NCI-H446 treated with DMSO at 0.1 percent for 48 hours (cell line): ENCODE measurements at regions not wholly inside any gene's neighbourhood (a gene's known extent, or its start where the extent isn't known, plus 50 kb on each side); places are given as distances from the start of the nearest gene placed in this dataset.
"Not testable (repeated sequence)": the region's sequence is repeated elsewhere in the genome, so short reads cannot be mapped to it uniquely, and the experiment has no call there.

Source experiments
- DNase-seq: peaks from one replicate; lab custom pipeline; 2025; lab: John Stamatoyannopoulos, UW

DNA sequence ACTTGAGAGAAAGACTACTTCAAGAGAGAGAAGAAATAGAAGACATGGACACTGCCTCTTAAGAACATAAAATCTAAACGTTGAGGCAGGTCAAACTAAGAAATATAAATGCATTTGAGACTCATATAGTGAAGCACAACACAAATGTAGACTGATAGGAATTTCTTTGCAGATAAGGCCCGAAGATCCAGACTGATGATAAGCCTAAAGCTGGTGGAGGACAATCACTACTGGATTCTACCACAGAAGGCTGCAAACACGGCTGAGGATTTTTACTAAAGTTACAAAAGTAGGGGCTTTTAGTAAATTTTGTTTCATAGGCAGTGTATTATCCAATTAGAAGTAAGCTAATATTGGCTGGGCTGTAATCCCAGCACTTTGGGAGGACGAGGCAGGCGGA is 278.3 kb downstream of the RAP2B start:
- no peak for DNase-seq

DNA sequence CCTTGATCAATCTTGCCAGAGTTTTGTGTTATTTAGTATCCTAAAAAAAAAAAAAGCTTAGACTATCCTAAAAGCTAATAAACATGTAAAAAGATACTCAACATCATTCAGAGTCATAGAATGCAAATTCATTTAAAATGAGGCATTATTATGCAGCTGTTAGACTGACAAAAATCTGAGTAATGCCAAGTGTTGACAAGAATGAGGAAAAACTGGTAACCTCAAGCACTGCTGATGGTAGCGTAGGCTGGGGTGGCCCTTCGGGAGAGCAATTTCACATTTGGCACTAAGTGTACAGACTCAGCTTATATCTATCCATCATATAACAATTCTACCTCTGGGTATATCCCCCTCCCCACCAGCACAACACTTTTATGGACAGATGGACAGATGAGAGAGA is 280.4 kb downstream of the RAP2B start:
- DNase-seq, result no peak

DNA sequence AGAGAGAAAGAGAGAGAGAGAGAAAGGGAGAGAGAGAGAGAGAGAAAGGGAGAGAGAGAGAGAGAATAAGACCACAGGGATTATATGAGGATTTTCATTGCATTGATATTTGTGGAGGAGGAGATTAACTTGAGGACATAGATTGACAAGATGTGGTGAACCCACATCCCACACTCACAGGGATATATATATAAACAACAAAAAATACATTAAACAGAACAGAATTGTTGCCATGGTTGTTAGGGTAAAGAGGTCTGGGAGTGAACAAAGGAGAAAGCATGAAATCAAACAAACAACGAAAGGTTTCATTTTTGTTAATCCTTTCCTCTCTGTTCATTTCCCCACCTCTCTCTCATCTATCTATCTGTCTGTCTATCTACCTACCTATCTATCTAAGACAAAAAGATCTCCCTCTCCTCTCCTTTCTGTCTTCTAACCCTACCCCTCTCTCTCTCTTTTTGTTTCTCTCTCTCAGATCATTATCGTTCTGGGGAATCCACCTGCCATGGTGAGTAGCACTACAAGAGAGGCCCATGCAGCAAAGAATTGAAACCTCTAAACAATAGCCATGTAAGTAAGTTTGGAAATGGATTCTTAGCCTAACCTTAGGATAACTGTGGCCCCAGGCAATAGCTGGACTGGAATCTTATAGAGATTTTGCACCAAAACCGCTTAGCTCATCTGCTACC is 280.9 kb downstream of the RAP2B start:
- DNase-seq, result no peak

DNA sequence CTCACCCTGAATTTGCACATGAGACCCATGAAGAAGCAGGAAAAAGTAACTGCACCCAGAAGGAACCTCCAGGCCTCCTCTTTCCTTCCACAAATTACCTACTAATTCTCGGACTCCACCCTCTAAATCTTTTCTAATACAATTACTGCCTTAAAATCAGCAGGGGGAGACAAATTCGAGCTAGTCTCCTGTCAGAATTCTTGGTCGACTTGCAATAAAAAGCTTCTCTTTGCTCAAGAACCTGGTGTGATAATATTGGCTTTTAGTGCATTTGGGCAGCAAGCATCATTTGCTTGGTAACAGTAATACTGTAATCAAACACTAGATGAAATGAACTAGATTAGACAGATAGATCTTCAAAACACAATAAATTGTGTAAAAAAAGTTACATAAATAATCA is 281.9 kb downstream of the RAP2B start:
- DNase-seq, result no peak

DNA sequence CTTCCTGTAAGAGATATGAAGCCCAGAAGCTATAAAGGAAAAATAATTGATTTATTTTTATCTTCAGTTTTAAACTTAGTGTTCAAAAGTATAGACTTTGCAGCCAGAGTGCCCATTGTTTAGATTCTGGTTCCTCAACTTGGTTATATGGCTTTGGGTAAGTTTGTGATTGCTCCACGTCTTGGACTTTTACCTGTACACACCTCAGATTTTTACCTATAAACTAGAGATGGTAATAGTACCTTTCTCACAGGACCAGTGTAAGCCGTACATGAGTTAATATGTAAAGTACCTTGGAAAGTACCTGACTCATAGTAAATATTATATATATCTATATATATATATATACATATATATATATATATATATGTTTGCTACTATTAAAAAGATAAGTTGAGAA is 283.8 kb downstream of the RAP2B start:
- DNase-seq, result no peak

DNA sequence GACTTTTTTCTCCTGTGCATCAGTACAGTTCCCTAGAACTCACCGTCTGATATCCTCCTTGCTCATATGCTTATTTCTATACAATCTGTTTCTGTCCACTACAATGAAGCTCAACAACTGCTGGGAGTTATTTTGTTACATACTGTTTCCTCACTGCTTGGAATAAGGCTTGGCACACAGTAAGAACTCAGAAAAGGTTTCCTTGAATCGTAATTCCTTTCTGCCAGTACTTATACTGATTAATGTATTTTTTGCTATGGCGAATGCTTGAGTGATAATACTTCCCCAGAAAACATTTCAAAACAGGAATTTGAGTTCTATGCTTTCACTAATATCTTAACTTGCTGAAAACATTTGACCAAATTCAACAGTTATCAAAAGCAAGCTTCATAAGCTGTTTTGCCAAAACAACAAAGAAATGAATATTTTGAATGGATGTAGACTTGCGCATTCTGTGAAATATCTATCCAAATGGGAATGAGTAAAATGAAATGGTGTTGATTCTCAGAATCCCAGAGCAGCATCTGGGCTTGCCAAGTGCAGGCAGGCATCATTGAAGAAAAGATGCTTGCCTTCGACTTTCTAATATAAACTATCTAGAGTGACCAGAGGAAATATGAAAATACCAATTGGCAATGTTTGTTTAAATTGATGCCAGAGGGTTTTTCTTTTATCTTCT is 286.3 kb downstream of the RAP2B start:
- DNase-seq, result no peak

DNA sequence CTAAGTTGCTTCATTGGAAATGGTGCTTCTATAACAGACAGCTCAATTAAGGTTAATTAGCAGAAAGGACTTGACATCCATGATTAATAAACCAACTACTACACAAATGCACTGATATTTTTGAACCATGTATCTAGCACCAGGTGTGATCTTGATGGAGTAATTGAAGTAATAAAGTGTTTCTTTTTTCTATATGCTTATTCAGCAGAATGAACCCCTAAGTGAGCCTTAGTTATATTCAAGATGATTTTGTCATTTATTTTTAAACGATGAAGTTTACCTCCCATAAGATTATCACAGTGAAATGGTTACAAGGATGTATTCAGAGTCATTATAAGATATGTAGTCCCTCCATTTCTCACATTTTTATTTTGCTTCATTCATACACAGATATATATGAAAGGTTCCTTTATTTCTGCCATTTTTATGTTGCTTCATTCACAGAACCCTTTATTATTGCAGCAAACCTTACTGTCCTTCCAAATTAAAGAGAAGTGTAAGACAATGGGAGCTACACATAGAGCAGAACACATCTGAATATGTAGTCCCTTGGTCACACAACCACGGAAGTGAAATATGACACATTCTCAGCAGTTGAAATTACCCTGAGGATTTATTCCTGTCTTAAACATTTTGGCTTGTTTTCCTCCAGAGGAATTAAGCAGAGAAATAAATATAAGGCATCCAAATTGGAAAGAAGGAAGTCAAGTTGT is 295.0 kb downstream of the RAP2B start:
- DNase-seq, result no peak

DNA sequence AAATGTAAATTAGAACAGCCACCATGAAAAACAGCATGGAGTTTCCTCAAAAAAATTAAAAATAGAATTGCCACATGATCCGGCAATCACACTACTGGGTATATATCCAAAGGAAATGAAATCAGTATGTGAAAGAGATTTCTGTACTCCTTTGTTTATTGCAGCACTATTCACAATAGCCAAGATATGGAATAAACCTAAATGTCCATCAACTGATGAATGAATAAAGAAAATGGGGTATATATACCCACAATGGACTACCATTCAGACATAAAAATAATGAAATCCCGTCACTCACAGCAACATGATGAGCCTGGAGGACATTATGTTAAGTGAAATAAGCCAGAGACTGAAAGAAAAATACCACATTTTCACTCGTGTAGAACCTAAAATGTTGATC is 296.9 kb downstream of the RAP2B start:
- DNase-seq, result no peak

DNA sequence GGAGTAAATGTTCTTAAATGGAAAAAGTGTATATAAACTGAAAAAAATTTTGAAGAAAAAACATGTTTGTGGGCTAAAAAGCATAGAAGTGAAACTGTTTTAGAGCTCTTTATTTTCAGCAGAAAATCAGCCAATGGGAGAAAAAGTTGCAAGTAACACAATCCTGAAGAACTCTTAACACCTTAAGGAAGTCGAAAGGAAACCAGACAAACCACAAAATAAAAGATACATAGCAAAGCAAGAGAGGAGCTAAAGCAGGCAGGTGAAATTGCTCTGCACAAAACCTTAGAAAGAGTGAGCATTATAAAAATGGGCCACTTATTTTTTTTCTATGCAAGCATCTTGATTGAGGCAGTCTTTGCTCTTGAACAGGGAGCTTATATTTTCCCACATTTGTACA is 300.5 kb downstream of the RAP2B start:
- no peak for DNase-seq

DNA sequence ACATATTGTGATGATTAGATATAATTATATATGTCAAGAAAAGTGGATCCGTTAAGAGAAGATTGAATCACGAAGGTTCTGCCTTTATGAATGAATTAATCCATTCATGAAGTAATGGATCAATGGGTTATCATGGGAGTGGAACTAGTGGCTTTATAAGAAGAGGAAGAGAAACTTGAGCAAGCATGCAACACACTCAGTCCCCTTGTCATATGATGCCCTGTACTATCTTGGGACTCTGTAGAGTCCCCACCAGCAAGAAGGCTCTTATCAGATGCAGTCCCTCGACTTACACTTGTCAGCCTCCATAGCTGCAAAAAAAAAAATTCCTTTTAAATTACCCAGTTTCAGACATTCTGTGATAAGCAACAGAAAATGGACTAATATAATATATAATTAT is 301.9 kb downstream of the RAP2B start:
- DNase-seq, result no peak

DNA sequence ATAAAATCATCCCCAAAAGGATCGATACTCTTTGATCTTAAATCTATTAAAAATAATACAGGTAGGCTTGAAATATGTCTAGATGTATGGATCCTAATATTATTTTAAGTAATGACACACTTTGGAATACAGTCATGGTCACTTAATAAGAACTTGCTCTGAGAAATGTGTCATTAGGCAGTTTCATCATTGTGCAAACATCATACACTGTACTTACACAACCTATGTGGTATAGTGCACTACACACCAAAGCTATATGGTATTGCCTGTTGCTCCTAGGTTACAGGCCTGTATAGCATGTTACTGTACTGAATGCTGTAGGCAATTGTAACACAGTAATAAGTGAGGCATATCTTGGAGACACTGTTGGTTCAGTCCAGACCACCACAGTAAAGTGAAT is 307.1 kb downstream of the RAP2B start:
- no peak for DNase-seq

DNA sequence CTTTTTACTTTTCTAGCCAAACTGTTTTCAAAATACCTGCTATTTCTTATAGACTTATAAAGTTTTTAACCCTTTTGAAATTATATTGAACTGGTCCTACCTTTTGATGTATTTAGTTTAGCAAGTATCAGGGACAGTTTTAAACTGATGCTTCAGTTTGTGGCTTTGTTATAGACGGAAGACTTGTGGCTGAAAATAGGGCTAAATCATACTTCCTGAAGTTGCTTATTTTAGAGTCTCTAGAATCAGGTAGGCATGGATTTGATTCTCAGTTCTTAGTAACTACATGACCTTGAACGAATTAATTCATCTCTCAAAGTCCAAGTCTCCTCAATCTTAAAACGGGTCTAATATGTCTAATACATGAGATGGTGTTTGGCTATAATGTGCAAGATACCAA is 322.8 kb downstream of the RAP2B start:
- DNase-seq, result no peak

DNA sequence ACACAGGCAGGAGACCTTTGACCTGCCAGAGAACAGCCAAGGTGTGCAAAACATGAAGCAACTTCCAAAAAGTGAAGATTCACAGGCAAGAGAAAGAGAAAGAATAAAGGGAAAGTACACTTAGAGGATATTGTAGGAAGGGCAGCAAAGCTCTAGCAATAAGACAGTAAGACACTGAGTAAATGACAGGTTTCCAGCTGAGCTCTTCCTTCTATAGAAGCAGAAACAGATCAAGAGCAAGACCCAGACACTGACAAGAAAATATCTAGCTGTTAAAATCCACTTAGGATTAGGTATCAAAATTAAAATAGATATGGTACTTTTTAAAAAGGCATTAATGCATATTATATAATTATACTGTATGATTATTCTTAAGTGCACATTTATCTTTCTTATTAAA is 333.4 kb downstream of the RAP2B start:
- DNase-seq, result no peak

DNA sequence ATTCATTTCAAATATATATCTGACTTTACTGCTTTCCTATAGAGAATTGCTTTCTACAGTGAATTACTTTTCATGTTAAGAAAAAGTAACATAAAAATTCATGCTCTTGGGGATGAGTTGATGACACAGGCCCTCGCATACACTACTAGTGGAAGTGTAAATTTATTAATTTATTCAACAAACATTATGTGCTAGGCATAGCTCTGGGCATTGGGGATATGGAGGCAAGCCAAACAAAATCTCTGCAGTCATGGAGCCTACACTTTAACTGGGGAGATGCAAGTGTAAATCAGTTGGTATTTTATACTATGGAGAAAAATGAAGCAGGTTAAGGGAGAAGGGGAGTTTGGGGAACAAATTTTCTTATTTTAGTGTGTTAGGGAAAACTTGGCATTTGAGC is 340.7 kb downstream of the RAP2B start:
- DNase-seq, result no peak

DNA sequence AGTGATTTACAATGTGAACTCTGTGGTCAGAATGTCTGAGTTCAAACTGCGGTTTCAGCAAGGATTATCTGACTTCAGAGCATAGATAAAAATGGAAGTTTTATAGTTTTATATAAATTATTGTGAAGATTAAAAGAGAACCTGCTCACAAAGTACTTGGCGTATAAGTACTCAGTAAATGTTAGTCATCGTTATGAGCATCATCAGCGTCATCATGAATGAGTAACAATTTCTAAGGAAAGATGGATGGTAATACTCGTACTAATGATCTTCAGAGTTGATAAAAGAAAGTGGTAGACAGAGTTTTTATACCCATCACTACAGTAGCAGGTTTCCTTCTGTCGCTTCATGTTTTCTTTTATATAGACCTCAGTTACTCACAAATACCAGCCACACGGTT is 341.8 kb downstream of the RAP2B start:
- DNase-seq, result no peak

DNA sequence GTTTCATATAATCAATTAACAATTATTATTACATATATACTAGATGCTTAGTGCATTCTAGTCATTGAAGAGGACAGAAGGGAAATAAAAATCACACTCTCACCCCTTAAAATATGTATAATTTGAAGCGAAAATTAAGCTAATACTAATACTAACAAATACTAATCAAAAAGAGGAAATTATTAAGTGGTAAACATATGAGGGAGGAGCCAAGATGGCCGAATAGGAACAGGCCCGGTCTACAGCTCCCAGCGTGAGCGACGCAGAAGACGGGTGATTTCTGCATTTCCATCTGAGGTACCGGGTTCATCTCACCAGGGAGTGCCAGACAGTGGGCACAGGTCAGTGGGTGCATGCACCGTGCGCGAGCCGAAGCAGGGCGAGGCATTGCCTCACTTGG is 344.2 kb downstream of the RAP2B start:
- DNase-seq, result not testable (repeated sequence)

DNA sequence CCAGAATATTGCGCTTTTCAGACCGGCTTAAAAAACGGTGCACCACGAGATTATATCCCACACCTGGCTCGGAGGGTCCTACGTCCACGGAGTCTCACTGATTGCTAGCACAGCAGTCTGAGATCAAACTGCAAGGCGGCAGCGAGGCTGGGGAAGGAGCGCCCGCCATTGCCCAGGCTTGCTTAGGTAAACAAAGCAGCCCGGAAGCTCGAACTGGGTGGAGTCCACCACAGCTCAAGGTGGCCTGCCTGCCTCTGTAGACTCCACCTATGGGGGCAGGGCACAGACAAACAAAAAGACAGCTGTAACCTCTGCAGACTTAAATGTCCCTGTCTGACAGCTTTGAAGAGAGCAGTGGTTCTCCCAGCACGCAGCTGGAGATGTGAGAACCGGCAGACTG is 344.7 kb downstream of the RAP2B start:
- DNase-seq, result not testable (repeated sequence)

DNA sequence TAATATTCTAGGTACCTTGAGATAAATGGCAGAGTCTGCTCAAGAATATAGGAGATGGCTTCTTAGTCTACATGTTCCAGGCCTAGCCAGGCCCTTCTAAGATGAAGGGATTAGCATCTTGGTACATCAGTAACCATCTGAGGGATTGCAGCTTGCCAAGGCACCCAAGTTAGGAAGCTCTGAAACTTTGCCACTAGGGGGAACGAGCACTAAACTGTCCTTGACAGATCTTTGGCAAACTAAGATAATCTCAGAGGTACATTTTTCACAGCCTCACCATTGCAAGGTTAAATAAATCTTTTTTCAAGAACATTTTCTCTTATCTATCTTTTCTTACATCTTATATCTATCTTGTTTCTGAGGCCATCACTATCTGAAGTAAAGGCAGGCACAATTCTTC is 351.2 kb downstream of the RAP2B start:
- DNase-seq, result no peak

DNA sequence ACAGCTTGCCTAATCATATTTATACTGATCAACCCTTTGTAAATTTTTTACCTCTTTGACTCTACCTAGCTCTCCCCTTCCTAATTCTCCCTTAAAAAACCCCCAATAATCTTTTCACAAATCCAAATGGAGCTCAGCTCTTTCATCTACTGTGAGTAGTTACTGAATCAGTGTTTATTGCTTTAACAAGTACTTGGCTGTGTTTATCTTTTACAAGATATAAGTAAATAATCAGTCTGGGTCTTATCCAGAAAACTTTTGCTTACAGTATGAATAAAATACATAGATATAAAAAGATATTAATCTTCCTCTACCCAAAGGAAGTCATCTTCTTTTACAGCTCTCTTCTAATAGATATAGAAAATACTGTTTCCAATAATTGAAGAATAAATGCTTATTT is 366.4 kb downstream of the RAP2B start:
- no peak for DNase-seq

DNA sequence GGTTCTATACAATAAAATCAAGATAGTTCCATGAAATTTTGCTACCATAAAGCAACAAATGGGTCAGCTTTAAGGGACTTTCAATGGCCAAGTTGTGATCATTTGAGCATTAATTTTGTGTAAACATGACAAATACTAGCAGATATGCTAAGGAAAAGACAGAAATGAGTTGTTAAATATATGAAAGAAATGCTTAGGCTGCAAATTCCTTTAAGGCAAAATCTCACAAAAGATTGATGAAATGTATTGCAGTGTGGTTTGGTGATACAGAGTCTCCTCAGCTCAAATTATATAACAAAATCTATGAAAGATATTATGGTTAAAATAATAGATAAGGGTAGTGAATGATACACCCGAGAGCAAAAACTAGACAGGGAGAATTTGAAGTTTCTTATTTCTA is 377.2 kb downstream of the RAP2B start:
- no peak for DNase-seq

DNA sequence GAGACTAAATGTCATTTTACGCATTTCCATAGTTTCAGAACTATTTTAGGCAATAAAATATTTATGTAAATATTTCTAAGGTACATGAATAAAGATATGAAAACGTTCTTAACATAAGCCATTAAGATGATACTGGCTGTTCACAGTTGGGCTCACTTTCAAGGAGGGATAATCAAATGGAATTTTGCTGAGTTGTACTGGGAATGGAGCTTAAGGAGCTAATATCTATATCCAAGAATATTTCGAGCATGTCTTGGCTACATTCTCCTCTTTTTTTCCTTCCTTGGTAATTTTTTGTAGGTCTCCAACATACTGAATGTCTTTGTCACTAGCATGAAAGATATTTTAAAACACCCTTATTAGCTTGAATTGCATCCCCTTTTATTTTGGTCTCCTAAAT is 383.4 kb downstream of the RAP2B start:
- no peak for DNase-seq

DNA sequence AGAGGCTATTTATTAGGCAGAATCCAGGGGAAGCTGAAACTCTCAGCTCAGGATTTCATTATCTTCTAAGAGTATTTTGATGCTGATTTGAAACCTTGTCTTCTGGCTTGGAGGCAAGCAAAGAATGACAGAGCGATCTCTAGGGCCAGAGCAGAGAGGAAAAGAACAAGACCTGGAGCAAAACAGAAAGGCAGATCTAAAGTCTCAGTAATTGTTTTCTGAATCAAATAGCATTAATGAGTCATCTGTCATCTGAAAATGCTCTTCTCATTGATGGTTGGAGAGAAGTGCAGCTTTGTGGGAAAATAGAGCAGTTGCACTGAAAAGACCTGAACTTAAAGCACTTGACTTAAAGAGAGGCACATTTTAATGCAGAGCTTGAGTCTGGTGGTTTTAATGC is 385.9 kb downstream of the RAP2B start:
- no peak for DNase-seq

DNA sequence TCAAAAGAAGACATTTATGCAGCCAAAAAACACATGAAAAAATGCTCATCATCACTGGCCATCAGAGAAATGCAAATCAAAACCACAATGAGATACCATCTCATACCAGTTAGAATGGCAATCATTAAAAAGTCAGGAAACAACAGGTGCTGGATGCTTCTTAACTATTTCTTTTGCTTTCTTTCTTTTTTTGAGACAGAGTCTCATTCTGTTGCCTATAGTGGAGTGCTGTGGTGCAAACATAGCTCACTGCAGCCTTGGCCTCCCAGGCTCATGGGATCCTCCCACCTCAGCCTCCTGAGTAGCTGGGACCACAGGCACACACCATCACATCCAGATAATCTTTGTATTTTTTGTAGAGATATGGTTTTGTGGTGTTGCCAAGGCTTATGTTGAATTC is 387.7 kb downstream of the RAP2B start:
- DNase-seq, result not testable (repeated sequence)
